Effector memory CD8-positive, alpha-beta T cell (primary cell): ENCODE measurements at regions not wholly inside any gene's neighbourhood (a gene's known extent, or its start where the extent isn't known, plus 50 kb on each side); places are given as distances from the start of the nearest gene placed in this dataset.

Source experiments
- ATAC-seq: fragments of 150-1000 bp; cut with Tn5 transposase; replicated peaks from 2 replicates; pipeline ENCODE4 v1.10.0; 2021; ENCODE audit warnings: mild to moderate bottlenecking, moderate library complexity
- DNase-seq, 3 experiments: peaks; one replicate each; pipeline ENCODE4 v3.0.0; 2021
- H3K27ac Mint-ChIP-seq, 2 donors: one replicate each; pipeline ENCODE4 v1.8.0; 2022; ENCODE audit warnings: mild to moderate bottlenecking in 2 of 2, mixed read lengths in 2 of 2, moderate library complexity in 2 of 2
- H3K27me3 Mint-ChIP-seq, 2 donors: one replicate each; pipeline ENCODE4 v1.8.0; 2022; ENCODE audit warnings: mixed read lengths in 2 of 2
- H3K36me3 Mint-ChIP-seq: one replicate; pipeline ENCODE4 v1.8.0; 2022; ENCODE audit warnings: mild to moderate bottlenecking, moderate library complexity, mixed read lengths; ENCODE audit not compliant: insufficient read depth
- H3K4me1 Mint-ChIP-seq, 2 donors: one replicate each; pipeline ENCODE4 v1.8.0; 2022; ENCODE audit warnings: low read depth in 2 of 2, mixed read lengths in 2 of 2
- H3K4me3 Mint-ChIP-seq, 2 donors: one replicate each; pipeline ENCODE4 v1.8.0; 2022; ENCODE audit warnings: mild to moderate bottlenecking in 2 of 2, mixed read lengths in 2 of 2, moderate library complexity in 2 of 2
- H3K9me3 Mint-ChIP-seq, 2 donors: one replicate each; pipeline ENCODE4 v1.8.0; 2022; ENCODE audit warnings: mixed read lengths in 2 of 2

DNA sequence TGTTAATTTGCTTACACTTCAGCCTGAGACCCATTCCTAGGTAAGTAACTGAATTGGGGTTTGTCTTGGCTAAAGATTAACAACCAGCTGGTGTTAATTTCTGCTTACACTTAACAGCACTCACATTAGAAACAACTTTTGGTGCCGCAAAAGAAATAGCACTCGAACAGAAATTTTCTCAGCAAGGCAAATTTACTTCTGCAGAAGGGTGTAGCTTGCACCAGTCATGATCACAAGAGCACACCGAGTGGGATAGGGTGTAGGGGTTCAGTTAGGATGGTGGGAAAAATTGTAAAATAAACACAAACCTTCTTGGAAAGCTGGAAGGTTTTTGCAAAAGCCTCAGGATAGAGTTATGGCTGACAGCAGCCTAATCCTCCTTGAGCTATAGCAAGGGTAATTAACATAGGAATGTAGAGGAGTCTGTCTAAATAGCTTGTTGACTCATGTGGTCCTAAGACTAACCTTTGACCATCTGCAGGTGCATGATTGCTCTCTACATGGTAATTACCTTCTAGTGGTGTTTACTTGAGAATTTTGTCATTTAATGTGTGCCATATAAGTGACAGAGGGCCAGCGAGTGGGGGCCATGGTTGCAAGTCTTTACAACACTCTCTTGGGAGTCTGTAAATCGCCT, 67.8 kb upstream of the CDK13 start:
- no peak overlapping the region for H3K4me3 Mint-ChIP-seq

GRCh38 chr7:39883812-39884390, 66.2 kb upstream of the CDK13 start:
- ATAC-seq, result no peak
- H3K9me3 Mint-ChIP-seq, result peaks cover 0 to 2% of the 10 kb centered on the region in 2 donors
- H3K27ac Mint-ChIP-seq, result no peak overlapping the region
- no peaks in the 10 kb centered on the region for H3K36me3 Mint-ChIP-seq
- H3K27me3 Mint-ChIP-seq, result peaks cover 20 to 34% of the 10 kb centered on the region in 2 donors
- no peak overlapping the region for H3K4me3 Mint-ChIP-seq
- no peaks in the 10 kb centered on the region for H3K4me1 Mint-ChIP-seq
- DNase-seq, result no peak

More for the DNA sequence above, 67.8 kb upstream of the CDK13 start:
- no peaks in the 10 kb centered on the region for H3K36me3 Mint-ChIP-seq
- peaks cover 0 to 2% of the 10 kb centered on the region in 2 donors for H3K9me3 Mint-ChIP-seq
- ATAC-seq (no peak), DNase-seq (no peak)
- H3K27ac Mint-ChIP-seq, result no peak overlapping the region
- H3K4me1 Mint-ChIP-seq, result no peaks in the 10 kb centered on the region
- peaks cover 35 to 50% of the 10 kb centered on the region in 2 donors for H3K27me3 Mint-ChIP-seq

DNA sequence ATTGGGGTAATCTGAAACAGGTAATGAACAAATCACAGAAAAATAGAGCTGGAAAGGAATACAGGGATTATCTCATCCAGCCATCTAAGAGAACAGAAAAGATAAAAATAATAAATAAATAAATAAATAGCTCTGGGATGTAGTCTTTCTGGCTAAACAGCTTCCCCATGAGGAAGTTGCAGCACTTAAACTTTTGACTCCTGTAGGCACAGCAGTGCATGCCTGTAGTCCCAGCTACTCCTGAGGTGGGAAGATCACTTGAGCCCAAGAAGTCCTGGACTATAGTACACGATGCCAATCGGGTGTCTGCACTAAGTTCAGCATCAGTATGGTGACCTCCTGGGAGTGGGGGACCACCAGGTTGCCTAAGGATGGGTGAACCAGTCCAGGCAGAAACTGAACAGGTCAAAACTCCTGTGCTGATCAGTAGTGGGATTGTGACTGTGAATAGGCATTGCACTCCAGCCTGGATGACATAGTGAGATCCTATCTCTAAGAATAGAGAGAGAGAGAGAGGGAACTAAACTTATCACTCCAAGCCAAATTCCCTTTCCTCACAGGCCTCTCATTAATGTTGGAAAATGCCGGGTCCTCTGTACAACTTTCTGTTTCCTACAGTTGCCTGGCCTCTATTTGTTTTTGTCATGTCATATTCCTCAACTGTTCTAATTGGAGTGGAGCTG, 61.7 kb upstream of the CDK13 start:
- no peak overlapping the region for H3K27ac Mint-ChIP-seq
- no peak overlapping the region for H3K4me3 Mint-ChIP-seq
- no peak for DNase-seq
- H3K27me3 Mint-ChIP-seq, result peaks cover 0 to 22% of the 10 kb centered on the region in 2 donors
- no peaks in the 10 kb centered on the region for H3K36me3 Mint-ChIP-seq
- ATAC-seq, result no peak
- H3K4me1 Mint-ChIP-seq, result no peaks in the 10 kb centered on the region
- no peaks in the 10 kb centered on the region for H3K9me3 Mint-ChIP-seq

- H3K9me3 Mint-ChIP-seq, result no peaks in the 10 kb centered on the region
- H3K27ac Mint-ChIP-seq, result no peak overlapping the region
- ATAC-seq (no peak), DNase-seq (no peak)
- H3K4me3 Mint-ChIP-seq, result no peak overlapping the region
- no peaks in the 10 kb centered on the region for H3K36me3 Mint-ChIP-seq
- H3K4me1 Mint-ChIP-seq, result no peaks in the 10 kb centered on the region
- H3K27me3 Mint-ChIP-seq, result peaks cover 0 to 25% of the 10 kb centered on the region in 2 donors
Observed at GRCh38 chr7:39890411-39890810, 59.6 kb upstream of the CDK13 start.

DNA sequence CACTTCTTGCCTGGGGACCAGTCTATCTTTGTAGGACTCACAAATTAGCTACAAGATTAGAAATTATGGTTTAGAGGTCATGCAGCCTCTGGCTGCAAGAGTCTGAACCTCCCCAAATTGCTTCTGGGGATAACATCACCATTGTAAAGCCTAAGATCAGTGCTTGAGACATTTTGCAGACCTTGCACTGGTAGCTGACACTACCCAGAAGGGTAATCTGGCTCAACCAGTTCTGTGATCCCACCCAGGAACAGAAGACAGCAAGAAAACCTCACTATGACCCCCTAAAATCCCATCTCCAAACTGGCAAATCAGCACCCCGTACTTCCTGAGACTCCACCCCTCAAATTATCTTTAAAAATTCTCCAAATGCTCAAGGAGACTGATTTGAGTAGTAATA, 58.2 kb upstream of the CDK13 start:
- no peaks in the 10 kb centered on the region for H3K4me1 Mint-ChIP-seq
- no peak overlapping the region for H3K4me3 Mint-ChIP-seq
- no peak overlapping the region for H3K27ac Mint-ChIP-seq
- H3K27me3 Mint-ChIP-seq, result peaks cover 0 to 23% of the 10 kb centered on the region in 2 donors
- H3K36me3 Mint-ChIP-seq, result no peaks in the 10 kb centered on the region
- H3K9me3 Mint-ChIP-seq, result no peaks in the 10 kb centered on the region
- ATAC-seq (no peak), DNase-seq (no peak)

DNA sequence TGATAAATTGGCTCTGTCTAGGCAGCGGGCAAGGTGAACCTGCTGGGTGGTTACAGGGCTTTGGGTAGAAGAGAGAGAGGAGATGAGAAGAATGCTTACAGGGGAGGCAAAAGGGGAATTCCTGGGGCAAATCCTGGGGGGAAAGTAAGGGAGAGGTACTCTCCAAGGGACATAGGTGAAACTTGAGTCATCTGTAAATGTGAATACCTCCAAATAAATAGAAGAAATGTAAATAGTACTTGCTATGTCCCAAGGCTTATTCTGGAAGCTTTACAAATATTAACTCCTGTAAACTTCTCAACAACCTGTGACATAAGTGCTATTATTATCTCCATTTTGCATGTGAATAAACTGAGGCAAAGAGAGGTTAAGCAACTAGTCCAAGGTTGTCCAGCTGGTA, 57.7 kb upstream of the CDK13 start:
- Mint-ChIP-seq H3K4me3 (no peak overlapping the region), H3K27me3 (peaks cover 0 to 23% of the 10 kb centered on the region in 2 donors), H3K9me3 (no peaks in the 10 kb centered on the region), H3K36me3 (no peaks in the 10 kb centered on the region), H3K4me1 (no peaks in the 10 kb centered on the region), H3K27ac (no peak overlapping the region)
- ATAC-seq (no peak), DNase-seq (no peak)

GRCh38 chr7:39894904-39895303, 55.2 kb upstream of the CDK13 start:
- Mint-ChIP-seq H3K27ac (no peak overlapping the region), H3K4me1 (no peaks in the 10 kb centered on the region), H3K4me3 (no peak overlapping the region), H3K27me3 (peaks cover 2 to 35% of the 10 kb centered on the region in 2 donors), H3K36me3 (no peaks in the 10 kb centered on the region), H3K9me3 (no peaks in the 10 kb centered on the region)
- no peak for ATAC-seq
- DNase-seq, result no peak

DNA sequence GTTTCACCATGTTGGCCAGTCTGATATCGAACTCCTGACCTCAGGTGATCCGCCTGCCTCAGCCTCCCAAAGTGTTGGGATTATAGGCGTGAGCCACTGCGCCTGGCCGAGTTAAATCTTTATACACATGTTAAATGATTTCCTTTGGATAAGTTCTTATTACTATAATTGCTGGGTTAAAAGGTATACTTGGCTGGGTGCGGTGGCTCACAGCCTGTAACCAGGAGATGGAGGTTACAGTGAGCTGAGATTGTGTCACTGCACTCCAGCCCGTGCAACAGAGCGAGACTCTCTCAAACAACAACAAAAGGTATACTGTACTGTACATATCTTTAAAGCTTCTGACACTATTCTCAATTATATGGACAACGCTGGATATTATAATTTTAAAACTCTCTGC, 53.2 kb upstream of the CDK13 start:
- no peaks in the 10 kb centered on the region for H3K9me3 Mint-ChIP-seq
- no peaks in the 10 kb centered on the region for H3K36me3 Mint-ChIP-seq
- DNase-seq (no peak), ATAC-seq (no peak)
- no peak overlapping the region for H3K27ac Mint-ChIP-seq
- no peaks in the 10 kb centered on the region for H3K4me1 Mint-ChIP-seq
- H3K27me3 Mint-ChIP-seq, result peaks cover 15 to 34% of the 10 kb centered on the region in 2 donors
- peak overlapping the region in 1 of 2 donors; percentile 12 for H3K4me3 Mint-ChIP-seq

DNA sequence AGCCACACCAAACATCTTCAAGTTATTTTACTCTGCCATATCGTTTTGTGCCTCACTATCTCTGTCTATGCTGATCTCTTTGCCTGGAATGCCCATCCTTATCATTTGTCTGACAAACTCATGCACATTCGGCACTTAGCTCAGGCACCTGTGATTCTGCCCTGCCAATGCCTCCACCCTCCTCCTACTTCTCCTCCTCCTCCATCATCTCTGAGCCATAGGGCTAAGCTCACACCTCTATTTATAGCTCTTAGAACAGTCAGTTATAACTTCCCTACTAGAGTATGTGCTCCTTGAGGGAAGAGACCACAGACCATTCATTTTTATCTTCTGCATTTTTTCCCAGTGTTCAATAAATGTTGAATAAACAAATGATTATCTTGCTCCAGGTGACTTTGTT, 51.2 kb upstream of the CDK13 start:
- ATAC-seq (no peak), DNase-seq (no peak)
- Mint-ChIP-seq H3K9me3 (no peaks in the 10 kb centered on the region), H3K27ac (no peak overlapping the region), H3K36me3 (no peaks in the 10 kb centered on the region), H3K4me3 (no peak overlapping the region), H3K4me1 (no peaks in the 10 kb centered on the region), H3K27me3 (peaks cover 15 to 33% of the 10 kb centered on the region in 2 donors)
